MM.1S (cell line): ENCODE measurements at regions not wholly inside any gene's neighbourhood (a gene's known extent, or its start where the extent isn't known, plus 50 kb on each side); places are given as distances from the start of the nearest gene placed in this dataset.

Experiments used
- DNase-seq: peaks from one replicate; pipeline ENCODE4 v3.0.0-alpha.2; 2015
- H2AFZ ChIP-seq: fragments of 300-600 bp; sonication (generic); 2 replicates; pipeline ENCODE4 v1.6.0; 2016; ENCODE audit warnings: antibody characterized with exemption, low read length
- H3F3A ChIP-seq: fragments of 300-600 bp; sonication (generic); 2 replicates; pipeline ENCODE4 v1.6.1; 2016; ENCODE audit warnings: mild to moderate bottlenecking, antibody characterized with exemption, low read length, moderate library complexity, mixed read lengths; ENCODE audit not compliant: insufficient read depth
- H3K27ac ChIP-seq: fragments of 300-600 bp; sonication (generic); 2 replicates; pipeline ENCODE4 v1.5.1; 2016; ENCODE audit warnings: mild to moderate bottlenecking, low read length
- H3K27me3 ChIP-seq: fragments of 300-600 bp; sonication (generic); replicated peaks from 2 replicates; pipeline ENCODE4 v1.6.0; 2016; ENCODE audit warnings: low read length; ENCODE audit not compliant: insufficient read depth
- H3K36me3 ChIP-seq: fragments of 300-600 bp; sonication (generic); replicated peaks from 2 replicates; pipeline ENCODE4 v1.6.1; 2016; ENCODE audit warnings: mild to moderate bottlenecking, low read length, mixed read lengths; ENCODE audit not compliant: insufficient read depth
- H3K4me1 ChIP-seq: fragments of 300-600 bp; sonication (generic); 2 replicates; pipeline ENCODE4 v1.6.1; 2016; ENCODE audit warnings: low read length, mixed read lengths
- H3K4me2 ChIP-seq: fragments of 300-600 bp; sonication (generic); 2 replicates; pipeline ENCODE4 v1.6.0; 2016; ENCODE audit warnings: low read depth, low read length
- H3K4me3 ChIP-seq: fragments of 300-600 bp; sonication (generic); 2 replicates; pipeline ENCODE4 v1.5.1; 2016; ENCODE audit warnings: low read length, mixed read lengths
- H3K79me2 ChIP-seq: fragments of 300-600 bp; sonication (generic); 2 replicates; pipeline ENCODE4 v1.6.1; 2016; ENCODE audit warnings: mixed run types, low read length, mixed read lengths
- H3K9ac ChIP-seq: fragments of 300-600 bp; sonication (generic); 2 replicates; pipeline ENCODE4 v1.6.1; 2016; ENCODE audit warnings: low read length, mixed read lengths
- H3K9me2 ChIP-seq: fragments of 300-600 bp; sonication (generic); replicated peaks from 2 replicates; pipeline ENCODE4 v1.6.1; 2016; ENCODE audit warnings: mild to moderate bottlenecking, low read length, mixed read lengths; ENCODE audit not compliant: insufficient read depth
- H3K9me3 ChIP-seq: fragments of 300-600 bp; sonication (generic); replicated peaks from 2 replicates; pipeline ENCODE4 v1.6.1; 2016; ENCODE audit warnings: mild to moderate bottlenecking, low read length, mixed read lengths; ENCODE audit not compliant: insufficient read depth
- H4K20me1 ChIP-seq: fragments of 300-600 bp; sonication (generic); 2 replicates; pipeline ENCODE4 v1.6.1; 2016; ENCODE audit warnings: mild to moderate bottlenecking, low read length, moderate library complexity, mixed read lengths; ENCODE audit not compliant: insufficient read depth
- CTCF ChIP-seq: fragments of 300-600 bp; sonication (generic); IDR thresholded peaks from 2 replicates; pipeline ENCODE4 v1.5.1; 2016; ENCODE audit warnings: antibody characterized with exemption, low read length, mixed read lengths
- EZH2 ChIP-seq: fragments of 300-600 bp; sonication (generic); optimal IDR thresholded peaks from 2 replicates; pipeline ENCODE3; 2017; ENCODE audit warnings: low read depth, mild to moderate bottlenecking, antibody characterized with exemption, low read length, mixed read lengths
- EZH2phosphoT487 ChIP-seq: fragments of 300-600 bp; sonication (generic); IDR thresholded peaks from 2 replicates; pipeline ENCODE4 v1.6.1; 2018; ENCODE audit warnings: antibody characterized with exemption, low read length

- H3K4me2 ChIP-seq, result peak overlapping the region; percentile 61
- H3F3A ChIP-seq, result peaks cover 11% of the 10 kb centered on the region
- H3K27me3 ChIP-seq, result no peaks in the 10 kb centered on the region
- H3K9me2 ChIP-seq, result no peaks in the 10 kb centered on the region
- no peaks in the 10 kb centered on the region for H3K36me3 ChIP-seq
- H3K9me3 ChIP-seq, result no peaks in the 10 kb centered on the region
- peaks cover 11% of the 10 kb centered on the region for H3K4me1 ChIP-seq
- no peak for TF ChIP-seq EZH2phosphoT487
- TF ChIP-seq EZH2, result no peak
- TF ChIP-seq CTCF, result no peak
- peak overlapping the region; percentile 49 for H3K9ac ChIP-seq
- peak; percentile 83 for DNase-seq
- no peaks in the 10 kb centered on the region for H3K79me2 ChIP-seq
- peak overlapping the region; percentile 44 for H2AFZ ChIP-seq
- peak overlapping the region; percentile 87 for H3K27ac ChIP-seq
- peak overlapping the region; percentile 5; the same call in 1 of the 2 replicates for H3K4me3 ChIP-seq
- no peaks in the 10 kb centered on the region for H4K20me1 ChIP-seq
These were observed 145.6 kb downstream of the FAM161A start for GRCh38 chr2:61707984-61708852.

- Histone ChIP-seq H3K36me3 (no peaks in the 10 kb centered on the region), H3K4me2 (no peak overlapping the region), H2AFZ (no peak overlapping the region), H3K79me2 (no peaks in the 10 kb centered on the region), H3K27ac (no peak overlapping the region), H3K4me3 (no peak overlapping the region), H3K9ac (no peak overlapping the region), H3K9me3 (no peaks in the 10 kb centered on the region), H4K20me1 (no peaks in the 10 kb centered on the region), H3F3A (peaks cover 11% of the 10 kb centered on the region), H3K9me2 (no peaks in the 10 kb centered on the region), H3K27me3 (no peaks in the 10 kb centered on the region), H3K4me1 (peaks cover 11% of the 10 kb centered on the region)
- TF ChIP-seq EZH2phosphoT487 (no peak), EZH2 (no peak), CTCF (no peak)
- no peak for DNase-seq
These were observed 148.2 kb downstream of the FAM161A start for GRCh38 chr2:61705625-61706024.

GRCh38 chr2:61704364-61704763, 149.5 kb downstream of the FAM161A start:
- peaks cover 11% of the 10 kb centered on the region for H3K4me1 ChIP-seq
- peaks cover 11% of the 10 kb centered on the region for H3F3A ChIP-seq
- H4K20me1 ChIP-seq, result no peaks in the 10 kb centered on the region
- H2AFZ ChIP-seq, result no peak overlapping the region
- H3K4me3 ChIP-seq, result no peak overlapping the region
- no peak overlapping the region for H3K9ac ChIP-seq
- DNase-seq, result no peak
- H3K27me3 ChIP-seq, result no peaks in the 10 kb centered on the region
- no peaks in the 10 kb centered on the region for H3K9me2 ChIP-seq
- H3K4me2 ChIP-seq, result no peak overlapping the region
- H3K27ac ChIP-seq, result no peak overlapping the region
- H3K9me3 ChIP-seq, result no peaks in the 10 kb centered on the region
- TF ChIP-seq EZH2phosphoT487 (no peak), CTCF (no peak), EZH2 (no peak)
- no peaks in the 10 kb centered on the region for H3K79me2 ChIP-seq
- no peaks in the 10 kb centered on the region for H3K36me3 ChIP-seq
